Gastrocnemius medialis (tissue), 4 donors: ENCODE measurements at regions not wholly inside any gene's neighbourhood (a gene's known extent, or its start where the extent isn't known, plus 50 kb on each side); places are given as distances from the start of the nearest gene placed in this dataset.
"Not testable (repeated sequence)": the region's sequence is repeated elsewhere in the genome, so short reads cannot be mapped to it uniquely, and the experiment has no call there.

ENCODE experiments used
- ATAC-seq, 2 donors: fragments of 150-250 bp; one replicate each; pipeline ENCODE4 v1.9.1; 2016
- DNase-seq, 2 donors: peaks; one replicate each; pipeline ENCODE4 v3.0.0-alpha.2; 2019
- H3K27ac ChIP-seq, 4 donors: fragments of 200-600 bp; sonication (generic); 1 replicate in 1 of 4; 2 replicates in 3 of 4; pipeline ENCODE4 v1.5.1; 2016 to 2018; ENCODE audit warnings: mild to moderate bottlenecking in 2 of 4, moderate library complexity in 1 of 4
- H3K27me3 ChIP-seq, 3 donors: fragments of 200-600 bp; sonication (generic) in 2 of 3; 1 replicate in 1 of 3; 2 replicates in 2 of 3; pipeline versions ENCODE4 v1.5.1 to v1.6.0; 2016 to 2019; ENCODE audit warnings: mild to moderate bottlenecking in 1 of 3, moderate library complexity in 1 of 3
- H3K36me3 ChIP-seq, 2 donors: fragments of 200-600 bp; sonication (generic) in 1 of 2; one replicate each; pipeline ENCODE4 v1.5.1; 2017 to 2018
- H3K4me1 ChIP-seq, 2 donors: fragments of 200-600 bp; sonication (generic) in 1 of 2; one replicate each; pipeline ENCODE4 v1.5.1; 2016 to 2017; ENCODE audit warnings: mild to moderate bottlenecking in 2 of 2
- H3K4me3 ChIP-seq, 4 donors: fragments of 200-600 bp; sonication (generic) in 3 of 4; 1 replicate in 1 of 4; 2 replicates in 3 of 4; pipeline ENCODE4 v1.5.1; 2016 to 2019; ENCODE audit warnings: mild to moderate bottlenecking in 2 of 4
- H3K9me3 ChIP-seq, 3 donors: fragments of 200-600 bp; sonication (generic) in 2 of 3; 1 replicate in 1 of 3; 2 replicates in 2 of 3; pipeline ENCODE4 v1.5.1; 2016 to 2019
- POLR2A ChIP-seq, 2 donors: fragments of 450-650 bp; IDR thresholded peaks; one replicate each; pipeline ENCODE4 v1.6.1; 2017; ENCODE audit warnings: antibody characterized with exemption in 2 of 2, mild to moderate bottlenecking in 2 of 2, moderate library complexity in 2 of 2
- in situ Hi-C, 4 donors: fragments of 200-750 bp; cut with MboI; loops; one replicate each; pipeline versions ENCODE4 v1.15.0 to v1.8.0; 2017; ENCODE audit warnings: low sequenced_read_pairs in 4 of 4
- intact Hi-C: fragments of 100-400 bp; cut with DNase I; formaldehyde crosslinking; loops from one replicate; pipeline ENCODE4 v1.15.1; 2023; ENCODE audit warnings: low total_unique reads
- TF ChIP-seq, protein P1 (sequence below), 5 experiments: fragments of 450-650 bp in 3 of 5; fragments of 200-600 bp in 2 of 5; sonication (generic) in 2 of 5; IDR thresholded peaks in 4 of 5; conservative IDR thresholded peaks in 1 of 5; 1 replicate in 4 of 5; 2 replicates in 1 of 5; pipeline ENCODE4 v1.5.1; 2016 to 2019; ENCODE audit warnings: antibody characterized with exemption in 5 of 5, mild to moderate bottlenecking in 3 of 5, moderate library complexity in 3 of 5

DNA sequence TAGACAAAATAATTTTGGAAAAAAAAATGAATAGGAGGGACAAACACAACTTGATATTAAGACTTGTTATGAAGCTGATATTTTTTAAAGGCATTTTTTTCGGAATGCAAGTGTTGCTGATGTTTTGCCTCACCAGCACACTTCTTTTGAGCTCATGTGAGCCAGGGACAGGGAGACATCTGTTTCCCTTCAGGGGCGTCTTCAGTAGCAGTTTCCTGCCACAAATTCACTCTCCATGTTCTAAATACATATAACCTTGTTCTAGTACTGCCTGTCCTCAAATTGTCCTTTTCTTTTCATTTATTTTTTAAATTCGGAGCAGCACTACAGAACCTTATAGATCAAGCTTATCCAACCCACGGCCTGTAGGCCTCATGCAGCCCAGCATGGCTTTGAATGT lies 316.0 kb upstream of the PAPPA start:
- intact Hi-C loops, result no loop called here
- in situ Hi-C loops, result no loop called here
- DNase-seq (no peak), ATAC-seq (no peak)
- Histone ChIP-seq H3K27ac (no peak overlapping the region), H3K4me1 (no peaks in the 10 kb centered on the region), H3K4me3 (no peak overlapping the region), H3K36me3 (no peaks in the 10 kb centered on the region), H3K27me3 (no peaks in the 10 kb centered on the region), H3K9me3 (no peaks in the 10 kb centered on the region)
- no peak for TF ChIP-seq POLR2A (IDR thresholded peaks at IDR 0.05)
- TF ChIP-seq, protein P1, sequence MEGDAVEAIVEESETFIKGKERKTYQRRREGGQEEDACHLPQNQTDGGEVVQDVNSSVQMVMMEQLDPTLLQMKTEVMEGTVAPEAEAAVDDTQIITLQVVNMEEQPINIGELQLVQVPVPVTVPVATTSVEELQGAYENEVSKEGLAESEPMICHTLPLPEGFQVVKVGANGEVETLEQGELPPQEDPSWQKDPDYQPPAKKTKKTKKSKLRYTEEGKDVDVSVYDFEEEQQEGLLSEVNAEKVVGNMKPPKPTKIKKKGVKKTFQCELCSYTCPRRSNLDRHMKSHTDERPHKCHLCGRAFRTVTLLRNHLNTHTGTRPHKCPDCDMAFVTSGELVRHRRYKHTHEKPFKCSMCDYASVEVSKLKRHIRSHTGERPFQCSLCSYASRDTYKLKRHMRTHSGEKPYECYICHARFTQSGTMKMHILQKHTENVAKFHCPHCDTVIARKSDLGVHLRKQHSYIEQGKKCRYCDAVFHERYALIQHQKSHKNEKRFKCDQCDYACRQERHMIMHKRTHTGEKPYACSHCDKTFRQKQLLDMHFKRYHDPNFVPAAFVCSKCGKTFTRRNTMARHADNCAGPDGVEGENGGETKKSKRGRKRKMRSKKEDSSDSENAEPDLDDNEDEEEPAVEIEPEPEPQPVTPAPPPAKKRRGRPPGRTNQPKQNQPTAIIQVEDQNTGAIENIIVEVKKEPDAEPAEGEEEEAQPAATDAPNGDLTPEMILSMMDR (IDR thresholded peaks at IDR 0.05 in 4 of 5, conservative IDR thresholded peaks at IDR 0.05 in 1 of 5), result no peak

DNA sequence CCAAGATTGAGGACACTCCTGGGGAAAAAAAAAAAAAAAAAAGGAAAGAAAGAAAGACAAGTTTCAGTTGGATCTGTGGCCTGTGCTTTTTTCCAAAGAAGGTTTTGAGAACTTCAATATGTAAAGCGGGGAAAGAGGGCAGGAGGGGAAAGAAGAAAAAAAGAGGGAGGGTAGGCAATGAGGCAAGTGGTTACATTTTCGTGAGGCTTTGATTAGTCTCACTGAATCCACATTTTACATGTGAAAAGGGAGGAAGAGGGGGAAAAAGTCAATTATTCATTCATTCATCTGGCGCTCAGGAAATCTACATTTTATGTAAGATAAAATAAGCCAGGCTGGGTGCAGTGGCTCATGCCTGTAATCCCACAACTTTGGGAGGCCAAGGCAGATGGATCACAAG lies 315.2 kb upstream of the PAPPA start:
- H3K4me1 ChIP-seq, result no peaks in the 10 kb centered on the region
- TF ChIP-seq, protein P1 (IDR thresholded peaks at IDR 0.05 in 4 of 5, conservative IDR thresholded peaks at IDR 0.05 in 1 of 5), result no peak
- TF ChIP-seq POLR2A (IDR thresholded peaks at IDR 0.05), result no peak
- in situ Hi-C loops, result no loop called here

DNA sequence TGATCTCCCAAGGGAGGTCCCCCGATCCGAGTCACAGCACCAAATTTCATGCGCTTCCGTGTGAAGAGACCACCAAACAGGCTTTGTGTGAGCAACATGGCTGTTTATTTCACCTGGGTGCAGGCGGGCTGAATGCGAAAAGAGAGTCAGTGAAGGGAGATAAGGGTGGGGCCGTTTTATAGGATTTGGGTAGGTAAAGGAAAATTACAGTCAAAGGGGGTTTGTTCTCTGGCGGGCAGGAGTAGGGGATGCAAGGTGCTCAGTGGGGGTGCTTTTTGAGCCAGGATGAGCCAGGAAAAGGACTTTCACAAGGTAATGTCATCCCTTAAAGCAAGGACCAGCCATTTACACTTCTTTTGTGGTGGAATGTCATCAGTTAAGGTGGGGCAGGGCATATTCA lies 309.2 kb upstream of the PAPPA start:
- ATAC-seq, H3K4me1 ChIP-seq, H3K27ac ChIP-seq, H3K36me3 ChIP-seq, H3K9me3 ChIP-seq, intact Hi-C loops, H3K4me3 ChIP-seq, DNase-seq, in situ Hi-C loops, H3K27me3 ChIP-seq: not testable (repeated sequence)

More for the DNA sequence above, 315.2 kb upstream of the PAPPA start:
- no peak overlapping the region for H3K27ac ChIP-seq
- H3K9me3 ChIP-seq, result no peaks in the 10 kb centered on the region
- H3K4me3 ChIP-seq, result no peak overlapping the region
- intact Hi-C loops, result no loop called here
- DNase-seq, result no peak
- no peaks in the 10 kb centered on the region for H3K36me3 ChIP-seq
- ATAC-seq, result no peak
- H3K27me3 ChIP-seq, result no peaks in the 10 kb centered on the region

GRCh38 chr9:115845648-115846312 lies 307.8 kb upstream of the PAPPA start:
- TF ChIP-seq, protein P1 (IDR thresholded peaks at IDR 0.05 in 4 of 5, conservative IDR thresholded peaks at IDR 0.05 in 1 of 5), result no peak
- no peak for TF ChIP-seq POLR2A (IDR thresholded peaks at IDR 0.05)
- no peak for ATAC-seq
- intact Hi-C loops, result no loop called here

GRCh38 chr9:115847216-115847615 lies 306.4 kb upstream of the PAPPA start:
- DNase-seq (no peak), ATAC-seq (no peak)
- Histone ChIP-seq H3K9me3 (no peaks in the 10 kb centered on the region), H3K27me3 (no peaks in the 10 kb centered on the region), H3K4me3 (no peak overlapping the region), H3K27ac (no peak overlapping the region), H3K4me1 (no peaks in the 10 kb centered on the region), H3K36me3 (no peaks in the 10 kb centered on the region)
- TF ChIP-seq, protein P1 (IDR thresholded peaks at IDR 0.05 in 4 of 5, conservative IDR thresholded peaks at IDR 0.05 in 1 of 5), result no peak
- TF ChIP-seq POLR2A (IDR thresholded peaks at IDR 0.05), result no peak
- intact Hi-C loops, result no loop called here
- in situ Hi-C loops, result no loop called here

More at GRCh38 chr9:115845648-115846312, 307.8 kb upstream of the PAPPA start:
- no peak for DNase-seq
- no peak overlapping the region for H3K27ac ChIP-seq
- no peaks in the 10 kb centered on the region for H3K36me3 ChIP-seq
- no peaks in the 10 kb centered on the region for H3K27me3 ChIP-seq
- in situ Hi-C loops, result no loop called here
- no peak overlapping the region for H3K4me3 ChIP-seq
- H3K4me1 ChIP-seq, result no peaks in the 10 kb centered on the region
- no peaks in the 10 kb centered on the region for H3K9me3 ChIP-seq
